22Rv1 (cell line): ENCODE measurements at regions not wholly inside any gene's neighbourhood (a gene's known extent, or its start where the extent isn't known, plus 50 kb on each side); places are given as distances from the start of the nearest gene placed in this dataset.

Source experiments
- CTCF ChIP-seq: fragments of 450-650 bp; IDR thresholded peaks from 2 replicates; pipeline ENCODE4 v1.5.1; 2017; ENCODE audit warnings: mild to moderate bottlenecking
- ZFX ChIP-seq: fragments of 450-650 bp; IDR thresholded peaks from 2 replicates; pipeline ENCODE4 v1.6.1; 2017; ENCODE audit warnings: antibody characterized with exemption, borderline replicate concordance

- TF ChIP-seq CTCF (no peak), ZFX (no peak)
These were observed 259.8 kb upstream of the KIF2A start for GRCh38 chr5:62046191-62046590.
